GM12873 (cell line): ENCODE measurements at regions not wholly inside any gene's neighbourhood (a gene's known extent, or its start where the extent isn't known, plus 50 kb on each side); places are given as distances from the start of the nearest gene placed in this dataset.

Experiments used
- TF ChIP-seq, protein P1 (sequence below): IDR thresholded peaks from 2 replicates; pipeline ENCODE4 v1.5.1; 2012; ENCODE audit warnings: low read depth, mild to moderate bottlenecking, moderate library complexity, low read length, control low read depth; ENCODE audit not compliant: insufficient read depth; ENCODE audit errors: missing control alignments

DNA sequence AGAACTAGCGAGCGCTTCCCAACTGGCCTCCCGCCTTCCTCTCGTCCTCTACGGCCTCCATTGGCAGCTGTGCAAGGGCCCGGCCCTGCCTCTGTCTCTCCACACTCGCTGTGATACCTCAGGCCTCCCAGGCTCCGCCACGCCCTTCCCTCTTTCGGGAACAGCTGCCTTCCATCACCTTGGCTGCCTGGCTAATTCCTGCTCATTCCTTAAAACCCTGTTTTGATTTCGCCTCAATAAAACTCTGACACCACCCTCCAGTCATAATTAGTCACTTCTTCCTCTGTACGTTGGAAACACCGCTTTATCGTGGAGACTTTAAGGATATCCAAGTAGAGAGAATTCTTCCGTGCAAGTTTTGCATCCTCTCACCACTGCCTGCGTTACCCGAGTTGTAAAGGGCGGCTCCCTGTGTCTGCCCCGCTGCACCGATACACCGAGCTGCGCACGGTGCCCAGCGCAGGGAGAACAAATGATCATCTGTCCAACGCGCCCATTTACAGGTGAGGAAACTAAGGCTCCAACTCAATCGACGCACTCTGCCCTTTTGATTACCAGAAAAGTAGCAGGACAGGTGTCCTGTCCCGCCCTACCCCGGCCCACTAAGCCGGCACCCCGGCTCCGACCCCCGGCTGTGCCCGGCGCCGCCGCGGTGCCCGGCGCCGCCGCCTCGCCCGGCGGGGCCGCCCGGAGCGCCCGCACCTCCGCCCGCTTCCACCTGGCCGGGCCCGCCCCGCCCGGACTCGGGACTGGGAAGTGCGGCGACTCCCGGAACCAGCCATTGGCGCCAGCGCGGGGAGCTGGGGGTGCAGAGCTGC is 139.7 kb downstream of the SEC14L1 start:
- TF ChIP-seq, protein P1, sequence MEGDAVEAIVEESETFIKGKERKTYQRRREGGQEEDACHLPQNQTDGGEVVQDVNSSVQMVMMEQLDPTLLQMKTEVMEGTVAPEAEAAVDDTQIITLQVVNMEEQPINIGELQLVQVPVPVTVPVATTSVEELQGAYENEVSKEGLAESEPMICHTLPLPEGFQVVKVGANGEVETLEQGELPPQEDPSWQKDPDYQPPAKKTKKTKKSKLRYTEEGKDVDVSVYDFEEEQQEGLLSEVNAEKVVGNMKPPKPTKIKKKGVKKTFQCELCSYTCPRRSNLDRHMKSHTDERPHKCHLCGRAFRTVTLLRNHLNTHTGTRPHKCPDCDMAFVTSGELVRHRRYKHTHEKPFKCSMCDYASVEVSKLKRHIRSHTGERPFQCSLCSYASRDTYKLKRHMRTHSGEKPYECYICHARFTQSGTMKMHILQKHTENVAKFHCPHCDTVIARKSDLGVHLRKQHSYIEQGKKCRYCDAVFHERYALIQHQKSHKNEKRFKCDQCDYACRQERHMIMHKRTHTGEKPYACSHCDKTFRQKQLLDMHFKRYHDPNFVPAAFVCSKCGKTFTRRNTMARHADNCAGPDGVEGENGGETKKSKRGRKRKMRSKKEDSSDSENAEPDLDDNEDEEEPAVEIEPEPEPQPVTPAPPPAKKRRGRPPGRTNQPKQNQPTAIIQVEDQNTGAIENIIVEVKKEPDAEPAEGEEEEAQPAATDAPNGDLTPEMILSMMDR = no peak

DNA sequence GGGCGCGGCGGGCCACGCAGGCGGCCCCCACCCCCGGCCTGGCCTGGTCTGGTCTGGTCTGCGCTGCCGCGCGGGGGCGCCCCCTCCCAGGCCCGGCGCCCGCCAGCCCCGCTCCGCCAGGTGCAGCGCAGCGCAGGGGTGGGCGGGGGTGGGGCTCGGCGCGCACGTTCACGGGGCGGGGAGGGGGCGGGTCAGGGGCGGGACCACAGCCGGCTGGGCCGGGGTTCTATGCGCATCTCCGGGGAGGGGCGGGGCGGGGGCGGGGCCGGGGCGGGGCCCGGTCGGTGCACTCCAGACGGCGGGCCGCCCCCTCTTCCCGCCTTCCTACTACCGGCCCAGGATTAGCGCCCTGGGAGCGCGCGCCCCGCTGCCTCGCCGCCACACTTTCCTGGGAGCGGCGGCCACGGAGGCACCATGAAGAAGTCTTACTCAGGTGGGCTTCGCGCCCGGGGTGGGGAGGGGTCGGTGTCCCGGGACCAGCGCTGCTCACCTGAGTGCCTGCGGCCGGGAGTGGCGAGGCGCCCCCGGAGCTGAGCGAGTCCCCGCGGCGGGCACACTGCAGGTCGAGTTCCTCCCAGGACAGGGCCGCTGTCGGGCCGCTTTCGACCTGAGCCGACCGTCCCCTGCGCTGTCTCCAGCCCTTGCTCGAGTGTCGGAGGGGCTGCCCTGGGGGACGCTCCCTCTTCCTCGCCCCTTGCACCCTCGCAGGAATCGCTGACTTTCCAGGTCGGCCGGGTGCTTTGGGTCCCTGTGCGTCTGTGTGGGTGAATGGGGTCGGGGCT is 140.5 kb downstream of the SEC14L1 start:
- TF ChIP-seq, protein P1 = peak; percentile 43

DNA sequence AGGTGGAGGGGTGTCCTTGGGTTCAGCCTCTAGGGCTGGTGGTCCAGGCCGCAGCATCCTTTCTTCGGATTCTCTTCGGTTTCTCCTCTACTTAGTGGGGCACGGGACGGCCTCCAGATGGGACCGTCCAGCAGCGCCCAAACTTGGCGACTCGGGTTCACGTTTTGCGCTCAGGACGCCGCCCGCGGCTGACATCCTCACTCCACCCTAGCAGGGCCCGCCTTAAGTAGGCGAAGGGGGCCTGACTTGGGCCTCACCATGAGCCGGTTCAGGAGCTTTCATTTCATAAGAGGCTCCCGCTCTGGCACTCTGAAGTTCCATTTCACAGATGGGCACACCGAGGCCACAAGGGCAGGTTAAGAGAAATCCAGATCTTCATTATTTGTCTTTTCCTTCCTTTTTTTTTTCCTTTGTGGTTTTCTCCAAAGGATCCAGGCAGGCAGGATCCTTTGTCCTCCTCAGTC is 141.2 kb downstream of the SEC14L1 start:
- TF ChIP-seq, protein P1 = peak; percentile 9

DNA sequence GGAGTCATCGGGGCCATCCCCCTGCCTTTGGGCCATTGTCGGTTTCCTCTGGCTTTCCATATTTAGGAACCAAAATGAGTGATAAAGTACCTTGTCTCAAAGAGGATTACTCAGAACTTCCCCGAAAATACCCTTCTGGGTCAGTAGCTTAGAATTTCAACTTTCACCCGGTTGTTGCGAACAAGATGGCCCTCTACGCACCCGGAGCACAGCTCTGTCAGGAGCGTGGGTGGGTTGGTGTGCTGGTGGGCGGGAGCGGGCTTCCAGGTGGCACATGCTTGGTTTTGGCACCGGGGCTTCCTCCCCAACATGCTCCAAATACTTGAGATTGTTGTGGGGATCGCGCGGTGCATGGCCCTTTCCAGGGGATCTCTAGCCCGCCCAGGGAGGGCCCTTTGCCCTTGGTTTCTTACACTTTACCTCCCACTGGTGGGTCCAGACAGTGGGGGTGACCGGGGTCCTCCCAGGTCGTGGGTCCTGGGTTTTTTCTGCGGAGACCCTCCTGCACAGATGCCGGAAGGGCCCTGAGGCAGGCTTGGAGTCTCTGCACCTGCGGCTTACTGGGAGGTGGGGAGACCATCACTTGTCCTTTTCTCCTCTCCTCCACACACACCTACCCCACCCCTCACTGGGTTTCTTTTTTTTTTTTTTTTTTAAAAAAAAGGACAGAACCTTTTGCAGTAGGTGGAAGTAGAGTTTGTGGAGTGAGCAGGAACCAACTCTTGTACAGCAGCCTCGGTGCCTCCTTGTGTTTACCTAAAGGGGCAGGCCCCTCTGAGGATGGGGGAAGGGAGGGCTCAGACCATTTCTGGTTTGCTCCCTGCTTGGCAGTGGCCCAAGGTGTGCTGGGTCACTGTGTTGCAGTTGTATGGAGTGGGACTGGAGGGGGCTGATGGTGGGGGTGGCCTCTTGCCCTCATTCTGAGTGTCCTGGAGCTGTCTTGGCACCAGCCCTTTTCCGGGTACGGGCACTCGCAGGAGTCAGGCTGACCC is 142.1 kb downstream of the SEC14L1 start:
- TF ChIP-seq, protein P1 = no peak

DNA sequence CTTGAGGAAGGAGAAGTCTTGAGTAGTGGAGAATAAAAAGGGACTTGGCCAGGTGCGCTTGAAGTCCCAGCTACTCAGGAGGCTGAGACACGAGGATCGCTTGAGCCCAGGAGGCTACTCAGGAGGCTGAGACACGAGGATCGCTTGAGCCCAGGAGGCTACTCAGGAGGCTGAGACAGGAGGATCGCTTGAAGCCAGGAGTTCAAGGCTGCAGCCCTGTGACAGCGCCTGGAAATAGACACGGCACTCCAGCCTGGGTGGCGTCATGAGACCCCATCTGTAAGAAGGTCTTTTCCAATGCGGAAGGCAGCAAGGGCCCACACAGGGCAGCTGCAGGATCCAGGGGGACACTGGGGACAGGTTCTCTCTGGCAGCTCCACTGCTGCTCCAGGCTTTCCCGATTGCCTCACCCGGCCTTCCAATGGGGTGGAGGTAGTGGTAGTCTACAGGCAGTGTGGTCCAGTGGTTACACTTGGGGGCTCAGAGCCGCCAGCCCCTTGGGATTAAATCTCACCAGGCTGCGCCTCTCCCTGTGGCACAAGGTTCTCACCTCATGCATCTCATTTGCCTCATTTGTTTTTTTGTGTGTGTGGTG is 143.4 kb downstream of the SEC14L1 start:
- TF ChIP-seq, protein P1 = no peak

DNA sequence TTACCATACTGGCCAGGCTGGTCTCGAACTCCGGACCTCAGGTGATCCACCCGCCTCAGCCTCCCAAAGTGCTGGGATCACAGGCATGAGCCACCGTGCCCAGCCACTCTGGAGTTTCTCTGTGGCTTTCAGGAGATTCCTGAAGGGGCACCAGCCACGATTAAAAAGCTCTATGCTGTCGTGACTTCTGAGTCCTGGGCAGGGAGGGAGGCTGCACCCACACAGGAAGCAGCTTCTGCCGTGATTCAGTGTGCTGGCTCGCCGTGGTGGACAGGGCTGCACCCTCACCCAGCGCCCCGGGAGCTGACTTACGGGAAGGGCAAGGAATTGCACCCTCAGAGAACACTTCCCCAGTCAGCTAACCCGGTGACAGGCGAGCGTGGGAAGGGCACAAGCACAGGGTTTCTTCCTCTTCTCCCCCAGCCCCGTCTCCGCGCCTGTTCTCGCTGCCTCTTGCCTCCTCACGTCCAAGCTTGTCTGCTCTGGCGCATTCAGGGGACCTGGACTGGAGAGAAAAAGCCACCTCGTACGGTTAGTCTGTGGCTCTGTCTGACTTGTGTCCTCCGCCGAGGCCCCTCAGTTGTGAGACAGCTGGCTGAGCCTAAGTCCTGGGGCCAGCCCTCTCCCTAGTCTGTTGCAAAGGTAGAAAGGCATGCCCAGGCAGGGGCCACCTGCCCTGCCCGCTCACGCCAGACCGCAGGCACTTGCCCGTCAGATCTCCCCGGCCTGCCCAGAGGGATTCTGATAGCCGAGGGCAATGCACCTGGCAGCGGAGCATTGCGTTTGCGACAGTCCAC is 145.0 kb downstream of the SEC14L1 start:
- TF ChIP-seq, protein P1 = no peak
